ENCODE measurements at regions not wholly inside any gene's neighbourhood (a gene's known extent, or its start where the extent isn't known, plus 50 kb on each side); places are given as distances from the start of the nearest gene placed in this dataset.

GRCh38 chr1:61531716-61532115 lies 193.2 kb downstream of the TM2D1 start:
- DNase-seq (ENCODE audit: low read depth in 2 of 3, low spot score in 2 of 3): no peak

GRCh38 chr1:61523893-61524605 lies 200.9 kb downstream of the TM2D1 start:
- no peak for DNase-seq (ENCODE audit: low read depth in 2 of 3, low spot score in 2 of 3)

- no peak for DNase-seq (ENCODE audit: low read depth in 2 of 3, low spot score in 2 of 3)
These were observed 201.7 kb downstream of the TM2D1 start for GRCh38 chr1:61523229-61523628.

- no peak for DNase-seq (ENCODE audit: low read depth in 2 of 3, low spot score in 2 of 3)
These were observed 204.5 kb downstream of the TM2D1 start for GRCh38 chr1:61520401-61520800.

GRCh38 chr1:61519631-61520030 lies 205.3 kb downstream of the TM2D1 start:
- no peak for DNase-seq (ENCODE audit: low read depth in 2 of 3, low spot score in 2 of 3)

- DNase-seq (ENCODE audit: low read depth in 2 of 3, low spot score in 2 of 3): no peak
These were observed 206.1 kb downstream of the TM2D1 start for GRCh38 chr1:61518670-61519400.

GRCh38 chr1:61517345-61517744 lies 207.6 kb downstream of the TM2D1 start:
- no peak for DNase-seq (ENCODE audit: low read depth in 2 of 3, low spot score in 2 of 3)

GRCh38 chr1:61515096-61515495 lies 209.8 kb downstream of the TM2D1 start:
- no peak for DNase-seq (ENCODE audit: low read depth in 2 of 3, low spot score in 2 of 3)

All from activated CD8-positive, alpha-beta memory T cell treated with anti-CD3 and anti-CD28 coated beads for 48 hours (primary cell).